Esophagus squamous epithelium (tissue), 5 donors: ENCODE measurements at regions not wholly inside any gene's neighbourhood (a gene's known extent, or its start where the extent isn't known, plus 50 kb on each side); places are given as distances from the start of the nearest gene placed in this dataset.

ENCODE experiments used
- DNase-seq: peaks from one replicate; lab custom pipeline; 2025; lab: John Stamatoyannopoulos, UW
- H3K27ac ChIP-seq, 4 donors: fragments of 200-600 bp; sonication (generic); one replicate each; pipeline ENCODE4 v1.5.1; 2016 to 2019; ENCODE audit warnings: mild to moderate bottlenecking in 1 of 4
- H3K27me3 ChIP-seq, 4 donors: fragments of 200-600 bp; sonication (generic); 1 replicate in 3 of 4; 2 replicates in 1 of 4; pipeline versions ENCODE4 v1.5.1 to v1.6.0; 2017 to 2021; ENCODE audit warnings: antibody characterized with exemption in 1 of 4
- H3K36me3 ChIP-seq, 3 donors: fragments of 200-600 bp; sonication (generic); one replicate each; pipeline ENCODE4 v1.5.1; 2016 to 2019
- H3K4me1 ChIP-seq, 3 donors: fragments of 200-600 bp; sonication (generic); one replicate each; pipeline ENCODE4 v1.5.1; 2017 to 2019
- H3K4me3 ChIP-seq, 4 donors: fragments of 200-600 bp; sonication (generic); 1 replicate in 3 of 4; 2 replicates in 1 of 4; pipeline ENCODE4 v1.5.1; 2016 to 2019; ENCODE audit warnings: mild to moderate bottlenecking in 2 of 4, moderate library complexity in 1 of 4
- H3K9me3 ChIP-seq, 3 donors: fragments of 200-600 bp; sonication (generic); one replicate each; pipeline ENCODE4 v1.5.1; 2016 to 2019
- CTCF ChIP-seq, 6 experiments: fragments of 450-650 bp in 4 of 6; fragments of 200-600 bp in 2 of 6; sonication (generic) in 2 of 6; IDR thresholded peaks; one replicate each; pipeline ENCODE4 v1.5.1; 2016 to 2019; ENCODE audit warnings: antibody characterized with exemption in 6 of 6, mild to moderate bottlenecking in 4 of 6, moderate library complexity in 4 of 6
- POLR2A ChIP-seq, 4 donors: fragments of 450-650 bp; IDR thresholded peaks; one replicate each; pipeline ENCODE4 v1.6.1; 2017; ENCODE audit warnings: antibody characterized with exemption in 4 of 4, mild to moderate bottlenecking in 4 of 4, moderate library complexity in 3 of 4
- WGBS, 2 donors: methylation state at CpG; one replicate each; pipeline ENCODE4 v1.1.5; 2018; 5-methylcytosine and 5-hydroxymethylcytosine counted together
- intact Hi-C: fragments of 100-400 bp; cut with DNase I; formaldehyde crosslinking; loops from one replicate; pipeline ENCODE4 v1.15.0; 2022
- donor health status: DM: yes; HTN: yes; CAD: no.

GRCh38 chr6:4318321-4318720 lies 182.9 kb upstream of the ECI2 start:
- 61 to 78% methylated on average over 2 of the region's 2 CpGs for WGBS, 2 donors
- peaks cover 0 to 2% (median 0%) of the 10 kb centered on the region in 3 donors for H3K9me3 ChIP-seq
- H3K4me1 ChIP-seq: peaks cover 31 to 77% (median 48%) of the 10 kb centered on the region in 3 donors
- peak overlapping the region in 2 of 4 donors; percentile 90 to 92 for H3K27ac ChIP-seq
- no peaks in the 10 kb centered on the region for H3K27me3 ChIP-seq
- DNase-seq: no peak
- no peak for TF ChIP-seq CTCF (IDR thresholded peaks at IDR 0.05)
- no peak for TF ChIP-seq POLR2A (IDR thresholded peaks at IDR 0.05)
- no peak overlapping the region for H3K4me3 ChIP-seq
- intact Hi-C loops: no loop called here
- H3K36me3 ChIP-seq: no peaks in the 10 kb centered on the region

GRCh38 chr6:4316867-4317400 lies 181.6 kb upstream of the ECI2 start:
- intact Hi-C loops: no loop called here
- WGBS, 2 donors: 10 to 12% methylated on average over 7 of the region's 9 CpGs

GRCh38 chr6:4314201-4314707 lies 178.9 kb upstream of the ECI2 start:
- intact Hi-C loops: no loop called here

More at GRCh38 chr6:4316867-4317400, 181.6 kb upstream of the ECI2 start:
- Histone ChIP-seq H3K27me3 (no peaks in the 10 kb centered on the region), H3K36me3 (no peaks in the 10 kb centered on the region), H3K27ac (peak overlapping the region; percentile 83 to 92 (median 90)), H3K4me1 (peaks cover 27 to 68% (median 43%) of the 10 kb centered on the region in 3 donors), H3K9me3 (peaks cover 0 to 15% (median 3%) of the 10 kb centered on the region in 3 donors), H3K4me3 (no peak overlapping the region)
- TF ChIP-seq POLR2A (IDR thresholded peaks at IDR 0.05) (no peak), CTCF (IDR thresholded peaks at IDR 0.05) (peak in 2 of 6 experiments; percentile 11 to 13)
- DNase-seq: no peak

GRCh38 chr6:4313044-4313686 lies 177.8 kb upstream of the ECI2 start:
- Histone ChIP-seq H3K4me1 (peaks cover 12 to 30% (median 14%) of the 10 kb centered on the region in 3 donors), H3K27me3 (no peaks in the 10 kb centered on the region), H3K4me3 (no peak overlapping the region), H3K27ac (peak overlapping the region; percentile 50 to 80 (median 58)), H3K9me3 (peaks cover 0 to 16% (median 6%) of the 10 kb centered on the region in 3 donors), H3K36me3 (no peaks in the 10 kb centered on the region)
- DNase-seq: no peak
- intact Hi-C loops: no loop called here
- TF ChIP-seq POLR2A (IDR thresholded peaks at IDR 0.05) (no peak), CTCF (IDR thresholded peaks at IDR 0.05) (peak in 4 of 6 experiments; percentile 7 to 70 (median 38))
- WGBS, 2 donors: 0 to 5% methylated on average over 2 of the region's 2 CpGs

More at GRCh38 chr6:4314201-4314707, 178.9 kb upstream of the ECI2 start:
- 46 to 48% methylated on average over 2 of the region's 2 CpGs for WGBS, 2 donors
- no peaks in the 10 kb centered on the region for H3K27me3 ChIP-seq
- H3K4me1 ChIP-seq: peaks cover 12 to 41% (median 23%) of the 10 kb centered on the region in 3 donors
- TF ChIP-seq POLR2A (IDR thresholded peaks at IDR 0.05) (no peak), CTCF (IDR thresholded peaks at IDR 0.05) (no peak)
- H3K9me3 ChIP-seq: peaks cover 0 to 16% (median 6%) of the 10 kb centered on the region in 3 donors
- no peaks in the 10 kb centered on the region for H3K36me3 ChIP-seq
- no peak overlapping the region for H3K4me3 ChIP-seq
- H3K27ac ChIP-seq: peak overlapping the region in 1 of 4 donors; percentile 61
- no peak for DNase-seq
